ENCODE measurements at regions not wholly inside any gene's neighbourhood (a gene's known extent, or its start where the extent isn't known, plus 50 kb on each side); places are given as distances from the start of the nearest gene placed in this dataset.

DNA sequence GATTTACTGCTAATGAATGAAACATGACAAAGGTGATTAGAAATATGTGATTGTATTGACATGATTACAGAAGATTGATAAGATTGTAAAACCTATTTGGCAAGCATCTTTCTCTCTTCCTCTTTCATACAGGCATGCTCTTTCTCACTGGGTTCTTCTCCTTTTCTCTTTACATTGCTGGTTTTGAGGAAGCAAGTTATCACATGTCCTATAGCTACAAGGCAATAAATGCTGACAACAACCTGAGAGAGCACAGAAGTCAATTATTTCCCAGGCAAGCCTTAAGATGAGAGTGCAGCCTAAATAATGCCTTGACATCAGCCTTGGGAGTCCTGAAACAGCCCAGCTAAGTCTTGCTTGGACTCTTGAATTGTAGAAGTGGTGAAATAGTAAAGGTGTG lies 875.0 kb downstream of the SLITRK1 start:
- TF ChIP-seq, protein P1, sequence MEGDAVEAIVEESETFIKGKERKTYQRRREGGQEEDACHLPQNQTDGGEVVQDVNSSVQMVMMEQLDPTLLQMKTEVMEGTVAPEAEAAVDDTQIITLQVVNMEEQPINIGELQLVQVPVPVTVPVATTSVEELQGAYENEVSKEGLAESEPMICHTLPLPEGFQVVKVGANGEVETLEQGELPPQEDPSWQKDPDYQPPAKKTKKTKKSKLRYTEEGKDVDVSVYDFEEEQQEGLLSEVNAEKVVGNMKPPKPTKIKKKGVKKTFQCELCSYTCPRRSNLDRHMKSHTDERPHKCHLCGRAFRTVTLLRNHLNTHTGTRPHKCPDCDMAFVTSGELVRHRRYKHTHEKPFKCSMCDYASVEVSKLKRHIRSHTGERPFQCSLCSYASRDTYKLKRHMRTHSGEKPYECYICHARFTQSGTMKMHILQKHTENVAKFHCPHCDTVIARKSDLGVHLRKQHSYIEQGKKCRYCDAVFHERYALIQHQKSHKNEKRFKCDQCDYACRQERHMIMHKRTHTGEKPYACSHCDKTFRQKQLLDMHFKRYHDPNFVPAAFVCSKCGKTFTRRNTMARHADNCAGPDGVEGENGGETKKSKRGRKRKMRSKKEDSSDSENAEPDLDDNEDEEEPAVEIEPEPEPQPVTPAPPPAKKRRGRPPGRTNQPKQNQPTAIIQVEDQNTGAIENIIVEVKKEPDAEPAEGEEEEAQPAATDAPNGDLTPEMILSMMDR (IDR thresholded peaks at IDR 0.05): no peak
- TF ChIP-seq POLR2A (IDR thresholded peaks at IDR 0.05): no peak
